HG03060 (cell line): ENCODE measurements at regions not wholly inside any gene's neighbourhood (a gene's known extent, or its start where the extent isn't known, plus 50 kb on each side); places are given as distances from the start of the nearest gene placed in this dataset.

Source experiments
- ATAC-seq: cut with Tn5 transposase; IDR thresholded peaks from one replicate; pipeline ENCODE4 v1.9.1; 2021; ENCODE audit warnings: low read depth, moderate number of reproducible peaks; ENCODE audit not compliant: unreplicated experiment

- no peak for ATAC-seq
These were observed 366.7 kb downstream of the PCDH7 start for GRCh38 chr4:31086756-31087330.

GRCh38 chr4:31088600-31089230, 368.5 kb downstream of the PCDH7 start:
- no peak for ATAC-seq

DNA sequence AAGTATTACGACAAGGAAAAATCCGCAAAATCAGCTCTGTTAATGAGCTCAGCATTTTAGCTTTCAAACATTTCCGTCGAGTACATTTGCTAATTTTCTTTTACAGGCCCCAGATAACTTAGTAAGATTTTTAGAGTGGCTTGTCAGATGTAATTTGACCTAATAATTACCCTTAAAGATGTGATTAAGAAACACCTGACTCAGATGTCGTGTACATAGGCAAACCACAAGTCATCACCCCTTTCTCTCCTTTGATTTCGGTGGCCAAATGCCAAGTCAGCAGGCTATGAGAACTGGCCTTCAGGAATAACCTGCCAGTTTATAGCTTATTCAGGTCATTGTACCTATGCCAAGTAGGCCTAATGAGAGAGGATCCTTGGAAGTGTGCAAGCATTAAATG, 369.6 kb downstream of the PCDH7 start:
- ATAC-seq, result no peak

- no peak for ATAC-seq
These were observed 374.3 kb downstream of the PCDH7 start for GRCh38 chr4:31094474-31094873.

GRCh38 chr4:31097999-31098398, 377.8 kb downstream of the PCDH7 start:
- no peak for ATAC-seq

- ATAC-seq, result no peak
These were observed 380.4 kb downstream of the PCDH7 start for GRCh38 chr4:31100536-31100935.

GRCh38 chr4:31104043-31104442, 383.9 kb downstream of the PCDH7 start:
- no peak for ATAC-seq

DNA sequence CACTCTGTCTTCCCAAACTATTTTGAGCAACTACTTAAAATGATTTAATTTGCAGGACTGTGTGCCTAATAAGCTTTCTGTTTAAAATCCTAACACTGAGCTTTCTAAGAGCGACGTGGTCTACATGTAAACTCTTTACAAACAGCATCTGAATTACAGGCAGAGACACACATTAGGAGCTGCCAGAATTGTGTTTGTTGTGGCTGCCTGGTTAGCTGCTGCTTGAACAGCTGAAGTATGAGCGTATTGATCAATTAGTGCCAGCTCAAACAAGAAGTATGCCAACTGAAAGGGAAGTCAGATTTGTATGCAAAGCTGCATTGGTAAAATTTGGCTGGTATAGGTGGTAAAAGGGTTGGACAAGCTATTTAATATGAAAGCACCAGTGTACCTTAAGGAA, 384.4 kb downstream of the PCDH7 start:
- ATAC-seq, result no peak

GRCh38 chr4:31106419-31106818, 386.2 kb downstream of the PCDH7 start:
- no peak for ATAC-seq

- ATAC-seq, result no peak
These were observed 387.2 kb downstream of the PCDH7 start for GRCh38 chr4:31107362-31107761.

DNA sequence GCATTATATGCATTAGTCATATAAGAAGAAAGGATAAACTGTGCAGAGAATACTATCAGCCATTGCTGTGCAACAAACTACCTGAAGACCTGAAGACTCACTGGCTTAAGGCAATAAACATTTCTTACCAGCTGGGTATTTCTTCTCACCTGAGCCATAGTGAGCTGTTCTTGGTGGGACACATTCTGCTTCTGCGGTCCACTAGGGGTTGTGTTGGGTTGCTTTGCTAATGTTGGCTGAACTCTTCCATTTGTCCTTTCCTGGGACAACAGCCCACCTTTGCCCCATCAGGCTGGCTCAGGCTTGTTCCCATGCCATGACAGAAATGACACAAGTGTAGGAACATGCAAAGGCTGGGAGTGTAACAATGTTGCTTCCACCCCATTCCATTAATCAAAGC, 388.6 kb downstream of the PCDH7 start:
- ATAC-seq, result no peak

DNA sequence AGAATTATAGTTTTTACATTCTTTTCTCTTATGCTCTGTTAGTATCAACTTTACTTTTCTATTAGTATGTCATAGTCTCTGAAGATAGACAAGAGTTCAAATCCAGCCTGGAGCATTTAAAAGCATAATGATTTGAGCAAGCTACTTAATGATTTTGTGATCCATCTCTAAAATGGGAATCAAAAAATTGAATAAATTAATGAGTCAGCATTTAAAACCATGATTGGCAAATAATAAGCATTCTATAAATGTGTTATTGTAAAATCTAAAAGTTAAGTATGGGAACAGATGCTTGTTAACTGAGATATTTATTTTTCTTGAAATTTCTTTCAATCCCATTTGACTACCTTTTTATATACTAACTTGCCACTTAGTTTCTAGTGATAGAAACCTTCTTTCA, 391.6 kb downstream of the PCDH7 start:
- ATAC-seq, result no peak

DNA sequence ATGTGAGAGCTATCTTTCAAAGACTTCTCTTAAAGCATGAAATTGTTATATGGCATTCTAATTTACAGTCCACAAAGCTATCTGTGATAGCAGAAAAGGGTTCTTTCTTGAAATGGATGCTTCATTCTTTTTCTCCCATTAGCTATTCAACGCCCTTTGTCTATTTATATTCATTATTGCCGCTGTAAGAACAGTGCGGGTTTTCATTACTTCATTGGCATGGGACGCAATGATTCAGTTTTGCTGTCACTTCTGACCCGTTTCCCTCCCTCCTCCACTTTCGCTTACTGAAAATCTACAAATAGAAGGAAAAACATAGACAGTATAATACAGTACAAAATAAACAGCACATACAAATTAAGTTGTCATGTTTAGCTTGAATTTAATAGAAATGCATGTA, 394.6 kb downstream of the PCDH7 start:
- no peak for ATAC-seq

GRCh38 chr4:31124008-31124585, 403.9 kb downstream of the PCDH7 start:
- ATAC-seq, result no peak

DNA sequence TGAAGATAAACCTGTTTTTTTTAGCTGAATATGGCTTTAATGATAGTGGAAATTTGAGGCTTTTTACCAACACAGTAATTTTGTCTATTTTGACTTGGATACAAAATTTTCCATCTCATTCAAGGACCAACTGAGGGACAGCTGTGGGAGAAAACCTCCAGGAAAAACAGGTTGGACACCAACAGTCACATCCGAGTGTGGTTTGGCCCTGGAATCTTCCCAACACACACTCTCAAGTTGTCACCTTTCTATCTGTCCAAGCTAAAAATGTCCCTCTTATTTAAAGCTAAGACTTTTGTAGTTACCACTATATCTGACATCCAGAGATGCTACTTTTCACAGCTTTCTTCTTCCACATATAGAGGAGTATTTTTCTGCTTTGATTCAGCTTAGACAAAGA, 404.9 kb downstream of the PCDH7 start:
- ATAC-seq, result no peak

DNA sequence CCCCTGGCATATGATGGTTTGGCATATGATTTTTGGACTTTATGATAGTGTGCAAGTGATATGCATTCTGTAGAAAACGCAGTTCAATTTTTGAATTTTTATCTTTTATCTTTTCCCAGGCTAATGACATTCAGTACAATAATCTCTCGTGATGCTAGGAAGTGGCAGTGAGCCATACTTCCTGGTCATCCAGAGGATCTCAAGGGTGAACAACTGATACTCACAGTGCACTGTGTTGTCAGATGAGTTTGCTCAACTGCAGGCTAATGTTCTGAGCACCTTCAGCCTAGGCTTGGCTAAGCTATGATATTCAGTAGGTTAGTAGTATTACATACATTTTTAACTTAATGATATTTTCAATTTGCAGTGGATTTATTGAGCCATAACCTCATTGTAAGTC, 405.3 kb downstream of the PCDH7 start:
- no peak for ATAC-seq

GRCh38 chr4:31126881-31127398, 406.8 kb downstream of the PCDH7 start:
- no peak for ATAC-seq

DNA sequence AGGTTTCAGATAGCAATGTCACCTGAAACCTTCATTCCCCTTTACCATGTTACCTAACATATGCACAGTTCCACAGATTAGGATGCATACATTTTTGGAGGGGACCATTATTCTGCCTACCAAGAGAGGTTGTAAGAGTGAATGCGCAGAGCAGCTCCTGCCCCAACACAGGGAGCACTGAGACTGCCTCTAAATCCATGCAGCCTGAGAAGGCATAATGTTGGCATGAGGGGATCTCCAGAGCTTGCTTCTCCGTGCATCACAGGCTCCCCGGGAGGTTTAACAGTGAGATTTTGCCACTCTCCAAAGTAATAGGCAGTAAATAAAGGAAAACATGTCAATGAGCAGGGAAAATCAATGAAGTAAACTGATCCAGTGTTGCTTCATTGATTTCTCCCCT, 410.8 kb downstream of the PCDH7 start:
- no peak for ATAC-seq

DNA sequence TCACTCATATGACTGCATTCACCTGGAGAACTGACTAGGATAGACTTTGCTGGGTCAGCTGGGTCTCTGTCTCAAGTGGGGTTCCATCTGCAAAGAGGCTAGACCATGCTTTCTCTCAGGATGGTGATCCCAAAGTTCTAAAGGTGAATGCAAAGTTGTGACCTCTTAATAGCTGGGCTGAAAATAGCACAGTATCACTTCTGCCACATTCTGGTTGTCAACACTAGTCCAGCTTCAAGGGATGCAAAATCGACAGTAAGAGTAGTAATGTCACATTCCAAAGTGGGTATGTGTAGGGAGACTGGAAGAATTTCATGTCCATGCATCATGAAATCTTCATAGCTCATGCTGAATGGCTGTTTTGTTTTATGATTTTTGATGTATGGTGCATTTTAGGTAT, 414.6 kb downstream of the PCDH7 start:
- no peak for ATAC-seq

DNA sequence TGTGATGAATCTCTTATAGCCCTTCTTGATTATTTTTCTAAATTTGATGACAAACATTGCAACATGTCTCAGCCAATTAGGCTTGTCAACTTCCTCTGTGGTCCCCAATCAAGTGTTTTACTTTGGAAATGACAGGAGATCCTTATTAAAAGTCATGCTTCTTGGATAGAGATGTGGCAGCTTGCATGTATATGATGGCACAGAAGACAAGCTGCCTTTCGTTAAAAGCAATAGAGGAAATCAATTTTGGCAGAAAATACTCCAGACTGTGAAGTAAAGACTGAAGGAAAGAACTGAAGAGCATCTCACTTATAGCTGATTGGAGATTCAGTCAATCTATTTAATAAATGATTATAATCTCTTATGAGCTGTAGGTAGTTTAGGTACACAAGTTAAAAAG, 419.6 kb downstream of the PCDH7 start:
- ATAC-seq, result no peak

DNA sequence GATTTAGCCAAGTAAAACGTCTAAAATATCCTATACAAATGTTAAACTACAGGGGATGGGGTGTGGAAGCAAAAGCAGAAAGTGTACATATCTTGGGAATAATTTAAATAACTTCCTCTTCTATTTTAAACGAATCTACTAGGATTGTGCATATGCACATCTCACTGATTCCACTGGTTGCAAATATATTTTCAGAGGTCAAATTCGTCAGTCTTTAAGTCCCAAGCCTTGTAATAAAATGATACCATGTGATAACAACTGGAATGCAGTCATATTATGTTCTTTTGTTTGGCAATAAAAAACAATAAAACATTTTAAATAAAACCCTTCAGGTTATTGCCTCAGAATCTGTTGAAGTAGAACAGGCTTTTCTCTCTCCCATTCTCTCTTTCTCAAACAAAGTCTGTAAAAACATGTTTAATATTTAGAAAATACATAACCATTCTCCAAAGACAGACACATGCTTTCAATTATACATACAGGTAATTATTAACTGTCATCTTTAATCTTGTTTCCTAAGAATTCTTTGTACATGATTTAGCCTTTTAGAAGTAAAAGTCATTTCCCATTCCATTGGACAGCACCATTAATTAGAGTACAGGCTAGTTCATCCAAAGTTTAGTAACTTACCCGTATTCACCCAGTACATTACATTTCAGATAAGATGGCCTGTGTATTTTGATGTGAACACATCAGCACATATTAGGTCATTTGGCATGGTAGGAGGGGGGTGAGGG, 421.1 kb downstream of the PCDH7 start:
- ATAC-seq, result no peak

DNA sequence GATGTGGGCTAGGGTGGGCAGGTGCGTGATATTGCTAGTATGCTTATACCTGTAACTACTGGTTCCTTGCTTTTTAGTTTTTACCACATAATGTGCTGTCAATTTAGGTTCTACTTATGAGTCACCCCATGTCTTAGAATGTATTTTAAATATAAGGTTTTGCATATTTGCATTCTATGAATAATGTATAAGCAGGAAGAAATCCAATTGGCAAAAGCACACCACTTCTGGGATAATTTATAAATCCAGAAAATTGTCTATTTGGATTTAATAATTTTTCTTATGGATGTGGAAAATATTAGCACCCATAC, 421.6 kb downstream of the PCDH7 start:
- no peak for ATAC-seq
